Caco-2 (cell line): ENCODE measurements at regions not wholly inside any gene's neighbourhood (a gene's known extent, or its start where the extent isn't known, plus 50 kb on each side); places are given as distances from the start of the nearest gene placed in this dataset.

Experiments
- BruUV-seq: library from RNA; stranded (reverse); fragments of 400-500 nt; replicated peaks from 2 replicates; lab custom pipeline; 2021; lab: Mats Ljungman, UMichigan
- CTCF ChIA-PET: fragments of 300-600 bp; sonication (Branson Sonifier 250); formaldehyde crosslinking; loops from one replicate; lab custom pipeline; 2022; ENCODE audit warnings: antibody characterized with exemption; lab: Charles Lee
- POLR2A ChIA-PET: fragments of 300-600 bp; sonication (Branson Sonifier 250); formaldehyde crosslinking; loops from one replicate; lab custom pipeline; 2022; ENCODE audit warnings: antibody characterized with exemption; lab: Charles Lee
- DNase-seq, 2 experiments: peaks; one replicate each; pipeline versions ENCODE4 v3.0.0 to v3.0.0-alpha.2; 2020 to 2022
- H3K27me3 ChIP-seq: replicated peaks from 2 replicates; pipeline ENCODE4 v1.6.0; 2011; ENCODE audit warnings: low read length; ENCODE audit not compliant: control insufficient read depth, insufficient read depth
- H3K36me3 ChIP-seq: 2 replicates; pipeline ENCODE4 v1.5.1; 2011; ENCODE audit warnings: low read length; ENCODE audit not compliant: control insufficient read depth, insufficient read depth
- H3K4me1 ChIP-seq: fragments of 250-450 bp; sonication (Bioruptor Pico); 2 replicates; pipeline ENCODE4 v1.5.1; 2020; ENCODE audit warnings: mild to moderate bottlenecking
- H3K4me3 ChIP-seq: 2 replicates; pipeline ENCODE4 v1.5.1; 2011; ENCODE audit warnings: low read depth, mild to moderate bottlenecking, control low read depth, low read length
- H3K9me3 ChIP-seq: fragments of 250-450 bp; sonication (Bioruptor Pico); 2 replicates; pipeline ENCODE4 v1.5.1; 2020; ENCODE audit warnings: mild to moderate bottlenecking, moderate library complexity
- H3K27ac Mint-ChIP-seq: one replicate; pipeline ENCODE4 v1.8.0; 2022; ENCODE audit warnings: mixed read lengths; ENCODE audit not compliant: unreplicated experiment
- H3K27me3 Mint-ChIP-seq: one replicate; pipeline ENCODE4 v1.8.0; 2022; ENCODE audit warnings: mixed read lengths; ENCODE audit not compliant: insufficient read depth, unreplicated experiment
- H3K36me3 Mint-ChIP-seq: one replicate; pipeline ENCODE4 v1.8.0; 2022; ENCODE audit warnings: mild to moderate bottlenecking, mixed read lengths; ENCODE audit not compliant: insufficient read depth, unreplicated experiment
- H3K4me1 Mint-ChIP-seq: one replicate; pipeline ENCODE4 v1.8.0; 2022; ENCODE audit warnings: low read depth, mixed read lengths; ENCODE audit not compliant: unreplicated experiment
- H3K4me3 Mint-ChIP-seq: one replicate; pipeline ENCODE4 v1.8.0; 2022; ENCODE audit warnings: mild to moderate bottlenecking, moderate library complexity, mixed read lengths; ENCODE audit not compliant: unreplicated experiment
- H3K9me3 Mint-ChIP-seq: one replicate; pipeline ENCODE4 v1.8.0; 2022; ENCODE audit warnings: mixed read lengths; ENCODE audit not compliant: unreplicated experiment
- intact Hi-C: fragments of 100-400 bp; cut with micrococcal nuclease; formaldehyde crosslinking; loops from one replicate; pipeline ENCODE4 v1.10.0; 2022; ENCODE audit not compliant: unreplicated experiment
- TF ChIP-seq, protein P1 (sequence below), 2 experiments: fragments of 200-600 bp in 1 of 2; IDR thresholded peaks; 1 replicate in 1 of 2; 2 replicates in 1 of 2; pipeline versions ENCODE4 v1.5.1 to v1.8.0; 2011 to 2022; ENCODE audit warnings: antibody characterized with exemption in 1 of 2, control low read depth in 1 of 2, inconsistent platforms in 1 of 2, low read depth in 1 of 2, low read length in 1 of 2, mild to moderate bottlenecking in 1 of 2, moderate library complexity in 1 of 2; ENCODE audit not compliant: insufficient read depth in 1 of 2, severe bottlenecking in 1 of 2, unreplicated experiment in 1 of 2

DNA sequence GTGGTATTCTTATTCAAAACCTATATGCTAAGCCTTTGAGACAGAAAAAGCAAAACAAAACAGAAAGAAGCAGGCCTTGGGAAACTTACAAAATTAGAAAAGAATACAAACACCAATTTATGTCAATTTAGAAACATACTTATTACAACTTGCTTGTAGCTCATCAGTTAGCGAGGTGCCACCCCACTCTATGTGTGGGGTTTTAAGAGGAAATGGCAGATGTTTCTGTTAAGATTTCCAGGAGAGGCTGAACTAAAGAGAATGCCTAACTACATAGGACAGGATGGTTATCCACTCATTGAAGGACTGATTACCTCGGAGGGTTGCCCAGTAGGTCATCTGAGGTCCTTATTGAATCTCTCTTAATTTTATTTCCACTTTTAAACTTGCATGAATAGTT, 302.0 kb downstream of the ETS1 start:
- H3K9me3 Mint-ChIP-seq: no peaks in the 10 kb centered on the region
- H3K27me3 Mint-ChIP-seq: peaks cover 17% of the 10 kb centered on the region
- Histone ChIP-seq H3K4me3 (no peak overlapping the region), H3K27me3 (no peaks in the 10 kb centered on the region), H3K9me3 (no peaks in the 10 kb centered on the region), H3K36me3 (no peaks in the 10 kb centered on the region), H3K4me1 (no peaks in the 10 kb centered on the region)
- H3K4me3 Mint-ChIP-seq: no peak overlapping the region
- H3K27ac Mint-ChIP-seq: no peak overlapping the region
- no peak for DNase-seq
- intact Hi-C loops: no loop called here
- H3K4me1 Mint-ChIP-seq: no peaks in the 10 kb centered on the region
- no TSS peak for BruUV-seq
- TF ChIP-seq, protein P1, sequence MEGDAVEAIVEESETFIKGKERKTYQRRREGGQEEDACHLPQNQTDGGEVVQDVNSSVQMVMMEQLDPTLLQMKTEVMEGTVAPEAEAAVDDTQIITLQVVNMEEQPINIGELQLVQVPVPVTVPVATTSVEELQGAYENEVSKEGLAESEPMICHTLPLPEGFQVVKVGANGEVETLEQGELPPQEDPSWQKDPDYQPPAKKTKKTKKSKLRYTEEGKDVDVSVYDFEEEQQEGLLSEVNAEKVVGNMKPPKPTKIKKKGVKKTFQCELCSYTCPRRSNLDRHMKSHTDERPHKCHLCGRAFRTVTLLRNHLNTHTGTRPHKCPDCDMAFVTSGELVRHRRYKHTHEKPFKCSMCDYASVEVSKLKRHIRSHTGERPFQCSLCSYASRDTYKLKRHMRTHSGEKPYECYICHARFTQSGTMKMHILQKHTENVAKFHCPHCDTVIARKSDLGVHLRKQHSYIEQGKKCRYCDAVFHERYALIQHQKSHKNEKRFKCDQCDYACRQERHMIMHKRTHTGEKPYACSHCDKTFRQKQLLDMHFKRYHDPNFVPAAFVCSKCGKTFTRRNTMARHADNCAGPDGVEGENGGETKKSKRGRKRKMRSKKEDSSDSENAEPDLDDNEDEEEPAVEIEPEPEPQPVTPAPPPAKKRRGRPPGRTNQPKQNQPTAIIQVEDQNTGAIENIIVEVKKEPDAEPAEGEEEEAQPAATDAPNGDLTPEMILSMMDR (IDR thresholded peaks at IDR 0.05; ENCODE audit: insufficient read depth in 1 of 2, low read depth in 1 of 2, low read length in 1 of 2, severe bottlenecking in 1 of 2, unreplicated experiment in 1 of 2): no peak
- ChIA-PET POLR2A (no interaction called here), CTCF (no interaction called here)
- H3K36me3 Mint-ChIP-seq: no peaks in the 10 kb centered on the region

DNA sequence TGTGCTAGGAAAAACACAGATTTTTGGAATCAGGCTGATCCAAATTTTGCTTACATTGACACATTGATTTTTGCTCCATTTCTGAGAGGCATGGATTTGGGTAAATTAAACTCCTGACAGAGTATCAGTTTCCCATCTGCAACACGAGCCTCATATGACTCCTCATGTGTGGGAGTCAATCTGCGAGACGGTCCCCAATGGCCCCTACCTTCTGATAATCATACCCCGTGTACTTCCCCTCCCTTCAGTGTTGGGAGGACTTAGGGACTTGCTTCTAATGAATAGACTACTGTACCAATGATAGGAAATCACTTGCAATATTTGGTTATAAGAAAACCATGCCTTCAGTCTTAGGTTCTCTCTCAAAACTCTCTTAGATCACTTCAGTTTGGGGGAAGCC, 302.7 kb downstream of the ETS1 start:
- no peak overlapping the region for H3K27ac Mint-ChIP-seq
- H3K4me1 ChIP-seq: no peaks in the 10 kb centered on the region
- H3K27me3 ChIP-seq: no peaks in the 10 kb centered on the region
- no peak overlapping the region for H3K4me3 ChIP-seq
- no peaks in the 10 kb centered on the region for H3K36me3 Mint-ChIP-seq
- TF ChIP-seq, protein P1 (IDR thresholded peaks at IDR 0.05; ENCODE audit: insufficient read depth in 1 of 2, low read depth in 1 of 2, low read length in 1 of 2, severe bottlenecking in 1 of 2, unreplicated experiment in 1 of 2): no peak
- no peaks in the 10 kb centered on the region for H3K36me3 ChIP-seq
- intact Hi-C loops: no loop called here
- H3K27me3 Mint-ChIP-seq: peaks cover 18% of the 10 kb centered on the region
- DNase-seq: no peak
- POLR2A ChIA-PET: interaction anchor here (0.5 kb wide), 1 partner anchor 164 kb away, joined by 3 read pairs; no protein-coding TSS in a partner anchor
- H3K9me3 Mint-ChIP-seq: no peaks in the 10 kb centered on the region
- CTCF ChIA-PET: no interaction called here
- no peak overlapping the region for H3K4me3 Mint-ChIP-seq
- no TSS peak for BruUV-seq
- no peaks in the 10 kb centered on the region for H3K4me1 Mint-ChIP-seq
- no peaks in the 10 kb centered on the region for H3K9me3 ChIP-seq

DNA sequence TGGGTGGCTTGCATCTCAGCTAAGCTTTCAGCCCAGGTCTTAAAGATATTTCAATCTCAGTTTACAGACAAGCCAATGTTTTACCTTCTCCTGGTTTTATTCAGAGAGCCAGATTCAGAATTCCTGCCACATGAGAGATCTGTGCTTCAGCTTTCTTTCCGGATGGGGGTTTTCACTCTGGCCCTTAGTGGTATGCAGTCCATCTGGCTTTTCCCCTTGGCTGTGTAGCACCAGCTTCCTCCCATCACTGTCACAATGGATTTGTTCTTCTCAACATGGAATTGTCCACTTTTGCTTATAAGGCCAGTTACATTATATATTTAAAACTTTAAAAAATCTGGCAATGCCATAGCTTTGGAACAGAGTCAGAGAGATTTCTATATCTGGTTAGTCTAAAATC, 303.9 kb downstream of the ETS1 start:
- Mint-ChIP-seq H3K27ac (no peak overlapping the region), H3K9me3 (no peaks in the 10 kb centered on the region), H3K27me3 (peaks cover 25% of the 10 kb centered on the region), H3K36me3 (no peaks in the 10 kb centered on the region), H3K4me1 (no peaks in the 10 kb centered on the region), H3K4me3 (no peak overlapping the region)
- no peak for DNase-seq
- H3K9me3 ChIP-seq: no peaks in the 10 kb centered on the region
- BruUV-seq: no TSS peak
- H3K27me3 ChIP-seq: no peaks in the 10 kb centered on the region
- ChIA-PET POLR2A (interaction anchor here (0.5 kb wide), 1 partner anchor 375 kb away, joined by 3 read pairs; no protein-coding TSS in a partner anchor), CTCF (interaction anchor here (1.0 kb wide), 1 partner anchor 126 kb away, joined by 3 read pairs; no protein-coding TSS in a partner anchor)
- TF ChIP-seq, protein P1 (IDR thresholded peaks at IDR 0.05; ENCODE audit: insufficient read depth in 1 of 2, low read depth in 1 of 2, low read length in 1 of 2, severe bottlenecking in 1 of 2, unreplicated experiment in 1 of 2): no peak
- H3K4me1 ChIP-seq: no peaks in the 10 kb centered on the region
- intact Hi-C loops: no loop called here
- no peaks in the 10 kb centered on the region for H3K36me3 ChIP-seq
- H3K4me3 ChIP-seq: no peak overlapping the region
